ENCODE measurements at regions not wholly inside any gene's neighbourhood (a gene's known extent, or its start where the extent isn't known, plus 50 kb on each side); places are given as distances from the start of the nearest gene placed in this dataset.
A peak's percentile ranks its signal among the peaks of the same experiment; 100 is the strongest.

- no peak overlapping the region for H3K27ac ChIP-seq (ENCODE audit: insufficient read depth, low read length)
- H4K20me1 ChIP-seq (ENCODE audit: control insufficient read depth, extremely low read depth, insufficient read depth, low read length): no peaks in the 10 kb centered on the region
- H3K9ac ChIP-seq (ENCODE audit: insufficient read depth, low read length): no peak overlapping the region
- H3K9me3 ChIP-seq (ENCODE audit: control insufficient read depth, insufficient read depth, low read depth, low read length): no peaks in the 10 kb centered on the region
- H2AFZ ChIP-seq (ENCODE audit: low read length): no peak overlapping the region
- no peaks in the 10 kb centered on the region for H3K36me3 ChIP-seq (ENCODE audit: control insufficient read depth, insufficient read depth, low read length)
- TF ChIP-seq, protein P1, sequence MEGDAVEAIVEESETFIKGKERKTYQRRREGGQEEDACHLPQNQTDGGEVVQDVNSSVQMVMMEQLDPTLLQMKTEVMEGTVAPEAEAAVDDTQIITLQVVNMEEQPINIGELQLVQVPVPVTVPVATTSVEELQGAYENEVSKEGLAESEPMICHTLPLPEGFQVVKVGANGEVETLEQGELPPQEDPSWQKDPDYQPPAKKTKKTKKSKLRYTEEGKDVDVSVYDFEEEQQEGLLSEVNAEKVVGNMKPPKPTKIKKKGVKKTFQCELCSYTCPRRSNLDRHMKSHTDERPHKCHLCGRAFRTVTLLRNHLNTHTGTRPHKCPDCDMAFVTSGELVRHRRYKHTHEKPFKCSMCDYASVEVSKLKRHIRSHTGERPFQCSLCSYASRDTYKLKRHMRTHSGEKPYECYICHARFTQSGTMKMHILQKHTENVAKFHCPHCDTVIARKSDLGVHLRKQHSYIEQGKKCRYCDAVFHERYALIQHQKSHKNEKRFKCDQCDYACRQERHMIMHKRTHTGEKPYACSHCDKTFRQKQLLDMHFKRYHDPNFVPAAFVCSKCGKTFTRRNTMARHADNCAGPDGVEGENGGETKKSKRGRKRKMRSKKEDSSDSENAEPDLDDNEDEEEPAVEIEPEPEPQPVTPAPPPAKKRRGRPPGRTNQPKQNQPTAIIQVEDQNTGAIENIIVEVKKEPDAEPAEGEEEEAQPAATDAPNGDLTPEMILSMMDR (conservative IDR thresholded peaks at IDR 0.05 in 1 of 2, IDR thresholded peaks at IDR 0.05 in 1 of 2; ENCODE audit: low read depth in 1 of 2, low read length in 2 of 2): no peak
- TF ChIP-seq EZH2 (IDR thresholded peaks at IDR 0.05; ENCODE audit: low read length, missing control alignments): no peak
- no peaks in the 10 kb centered on the region for H3K4me1 ChIP-seq (ENCODE audit: control insufficient read depth, extremely low read depth, insufficient read depth, low read length)
- no peak overlapping the region for H3K4me2 ChIP-seq (ENCODE audit: extremely low read depth, insufficient read depth, low read length)
- no peak for DNase-seq (ENCODE audit: low read depth in 2 of 2)
- no peaks in the 10 kb centered on the region for H3K79me2 ChIP-seq (ENCODE audit: control insufficient read depth, insufficient read depth, low read length)
- H3K27me3 ChIP-seq (ENCODE audit: control insufficient read depth, insufficient read depth, low read length): no peaks in the 10 kb centered on the region
- no peak overlapping the region for H3K4me3 ChIP-seq (replicated peaks in 1 of 4; ENCODE audit: control extremely low read depth in 1 of 4, insufficient read depth in 1 of 4, low read depth in 3 of 4, low read length in 4 of 4)
Measured at GRCh38 chr12:21713133-21713532, 55.5 kb upstream of the LDHB start.

- H3K36me3 ChIP-seq (ENCODE audit: control insufficient read depth, insufficient read depth, low read length): no peaks in the 10 kb centered on the region
- H2AFZ ChIP-seq (ENCODE audit: low read length): peak overlapping the region; percentile 29
- H3K4me2 ChIP-seq (ENCODE audit: extremely low read depth, insufficient read depth, low read length): no peak overlapping the region
- H3K9me3 ChIP-seq (ENCODE audit: control insufficient read depth, insufficient read depth, low read depth, low read length): no peaks in the 10 kb centered on the region
- TF ChIP-seq, protein P1 (conservative IDR thresholded peaks at IDR 0.05 in 1 of 2, IDR thresholded peaks at IDR 0.05 in 1 of 2; ENCODE audit: low read depth in 1 of 2, low read length in 2 of 2): no peak
- TF ChIP-seq EZH2 (IDR thresholded peaks at IDR 0.05; ENCODE audit: low read length, missing control alignments): no peak
- no peak overlapping the region for H3K27ac ChIP-seq (ENCODE audit: insufficient read depth, low read length)
- no peak for DNase-seq (ENCODE audit: low read depth in 2 of 2)
- H3K79me2 ChIP-seq (ENCODE audit: control insufficient read depth, insufficient read depth, low read length): no peaks in the 10 kb centered on the region
- H3K27me3 ChIP-seq (ENCODE audit: control insufficient read depth, insufficient read depth, low read length): no peaks in the 10 kb centered on the region
- no peak overlapping the region for H3K9ac ChIP-seq (ENCODE audit: insufficient read depth, low read length)
- H3K4me1 ChIP-seq (ENCODE audit: control insufficient read depth, extremely low read depth, insufficient read depth, low read length): no peaks in the 10 kb centered on the region
- H3K4me3 ChIP-seq (replicated peaks in 1 of 4; ENCODE audit: control extremely low read depth in 1 of 4, insufficient read depth in 1 of 4, low read depth in 3 of 4, low read length in 4 of 4): no peak overlapping the region
- H4K20me1 ChIP-seq (ENCODE audit: control insufficient read depth, extremely low read depth, insufficient read depth, low read length): no peaks in the 10 kb centered on the region
Measured at GRCh38 chr12:21710958-21711775, 53.5 kb upstream of the LDHB start.

All from fibroblast of lung (primary cell).